ENCODE measurements at regions not wholly inside any gene's neighbourhood (a gene's known extent, or its start where the extent isn't known, plus 50 kb on each side); places are given as distances from the start of the nearest gene placed in this dataset.

DNA sequence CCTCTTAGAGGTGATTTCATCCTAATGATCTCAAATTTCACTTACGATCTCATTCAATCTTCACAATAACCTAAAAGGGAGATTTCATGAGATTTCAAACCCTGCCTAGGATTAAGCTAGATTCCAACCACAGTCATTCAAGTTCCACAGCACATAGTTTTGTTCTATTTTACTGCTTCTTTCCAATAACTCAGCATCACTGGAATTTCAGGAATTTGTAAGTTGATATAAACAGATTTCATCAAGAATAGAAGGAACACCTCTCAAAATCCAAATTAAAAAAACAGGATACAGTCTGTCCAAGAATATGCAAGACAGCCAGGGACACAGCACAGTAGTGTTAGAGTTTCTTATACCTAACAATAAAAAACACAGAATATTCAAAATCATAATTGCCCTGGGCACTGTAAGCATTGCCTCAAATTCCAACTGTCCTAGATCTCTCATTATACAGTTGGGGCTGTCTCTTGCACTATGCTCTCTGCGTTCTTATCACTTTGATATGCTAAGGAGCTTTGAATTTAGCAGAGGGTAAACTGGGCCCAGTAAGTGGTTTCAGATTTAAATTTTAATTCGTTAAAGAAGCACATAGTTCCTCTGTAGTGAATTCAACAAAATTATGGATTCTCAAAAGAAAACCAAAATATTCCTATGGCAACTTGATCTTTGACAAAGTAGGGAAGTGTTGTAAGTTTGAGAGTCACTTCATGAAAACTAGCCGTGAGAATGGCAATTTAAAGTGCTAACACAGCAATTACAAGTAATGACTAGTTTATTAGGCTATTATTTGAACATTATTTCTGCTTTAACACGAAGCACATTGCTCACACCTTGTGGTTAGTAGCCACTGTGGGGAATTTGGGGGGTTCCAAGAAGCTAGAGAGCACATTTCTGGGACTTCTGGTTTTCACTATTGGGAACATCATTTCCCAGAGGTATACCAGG, 478.6 kb upstream of the C9orf72 start:
- DNase-seq (ENCODE audit: low read depth) = no peak
- TF ChIP-seq CTCF (IDR thresholded peaks at IDR 0.05; ENCODE audit: insufficient read depth, low read length) = no peak
- H3K4me3 ChIP-seq (ENCODE audit: low read depth, low read length) = no peak overlapping the region

GRCh38 chr9:28053096-28053777, 480.0 kb upstream of the C9orf72 start:
- H3K4me3 ChIP-seq (ENCODE audit: low read depth, low read length) = no peak overlapping the region
- TF ChIP-seq CTCF (IDR thresholded peaks at IDR 0.05; ENCODE audit: insufficient read depth, low read length) = no peak
- DNase-seq (ENCODE audit: low read depth) = no peak

- no peak for TF ChIP-seq CTCF (IDR thresholded peaks at IDR 0.05; ENCODE audit: insufficient read depth, low read length)
- H3K4me3 ChIP-seq (ENCODE audit: low read depth, low read length) = no peak overlapping the region
- DNase-seq (ENCODE audit: low read depth) = no peak
Observed at GRCh38 chr9:28056006-28056405, 482.7 kb upstream of the C9orf72 start.

- TF ChIP-seq CTCF (IDR thresholded peaks at IDR 0.05; ENCODE audit: insufficient read depth, low read length) = no peak
- DNase-seq (ENCODE audit: low read depth) = no peak
- no peak overlapping the region for H3K4me3 ChIP-seq (ENCODE audit: low read depth, low read length)
Observed at GRCh38 chr9:28056466-28056865, 483.2 kb upstream of the C9orf72 start.

DNA sequence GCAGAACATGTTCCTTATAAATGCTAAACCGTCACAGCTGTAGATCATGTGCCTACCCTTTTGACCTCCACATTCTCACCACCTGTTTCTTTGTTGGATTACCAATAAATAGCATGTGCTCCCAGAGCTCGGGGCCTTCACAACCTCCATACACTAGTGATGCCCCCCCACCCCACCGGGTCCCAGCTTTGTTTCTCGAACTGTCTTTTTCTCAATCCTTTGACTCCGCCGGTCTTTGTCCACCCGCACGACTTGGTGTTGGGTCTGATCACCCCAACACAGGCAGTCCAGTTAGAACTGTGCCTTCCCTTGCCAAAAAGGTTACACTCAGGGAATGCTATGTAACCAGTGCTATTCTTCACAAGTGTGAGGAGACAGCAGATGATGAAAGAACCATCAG, 485.9 kb upstream of the C9orf72 start:
- TF ChIP-seq CTCF (IDR thresholded peaks at IDR 0.05; ENCODE audit: insufficient read depth, low read length) = no peak
- DNase-seq (ENCODE audit: low read depth) = no peak
- H3K4me3 ChIP-seq (ENCODE audit: low read depth, low read length) = no peak overlapping the region

DNA sequence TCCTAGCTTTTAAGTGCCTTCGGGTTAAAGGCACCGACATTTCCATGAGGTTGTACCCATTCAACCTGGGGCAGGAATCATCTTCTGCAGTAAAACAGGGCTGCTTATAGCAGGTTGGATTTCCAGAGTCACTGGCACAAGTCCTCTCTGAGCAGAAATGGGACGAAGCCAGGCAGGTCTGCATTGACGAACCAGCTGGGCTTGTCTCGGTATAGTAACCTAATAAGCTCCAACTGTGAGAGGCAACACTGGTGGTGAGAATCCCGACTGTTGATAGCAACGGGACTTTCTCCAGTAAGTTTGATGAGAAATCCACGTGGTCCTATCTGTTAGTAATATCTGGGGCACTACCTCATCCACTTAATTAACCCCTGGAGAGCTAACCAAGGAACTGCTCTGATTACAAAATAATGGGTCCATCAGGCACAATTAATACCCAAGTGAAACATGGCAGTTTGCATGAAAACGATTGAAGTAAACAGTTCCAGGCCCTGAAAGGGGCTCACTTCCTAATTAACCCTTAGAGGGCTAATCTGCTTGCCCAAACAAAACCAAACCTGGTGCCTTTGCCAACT, 491.0 kb upstream of the C9orf72 start:
- TF ChIP-seq CTCF (IDR thresholded peaks at IDR 0.05; ENCODE audit: insufficient read depth, low read length) = no peak
- no peak for DNase-seq (ENCODE audit: low read depth)

More for the DNA sequence above, 491.0 kb upstream of the C9orf72 start:
- no peak overlapping the region for H3K4me3 ChIP-seq (ENCODE audit: low read depth, low read length)
